GM12874 (cell line): ENCODE measurements at regions not wholly inside any gene's neighbourhood (a gene's known extent, or its start where the extent isn't known, plus 50 kb on each side); places are given as distances from the start of the nearest gene placed in this dataset.

Source experiments
- CTCF ChIP-seq: IDR thresholded peaks from 2 replicates; pipeline ENCODE4 v1.5.1; 2011; ENCODE audit warnings: low read depth, mild to moderate bottlenecking, control low read depth, low read length, moderate library complexity; ENCODE audit not compliant: insufficient read depth

GRCh38 chr1:43038232-43038935 lies 79.7 kb upstream of the SLC2A1 start:
- no peak for TF ChIP-seq CTCF

GRCh38 chr1:43037466-43037865 lies 78.8 kb upstream of the SLC2A1 start:
- no peak for TF ChIP-seq CTCF

GRCh38 chr1:43036932-43037331 lies 78.3 kb upstream of the SLC2A1 start:
- TF ChIP-seq CTCF, result no peak

- TF ChIP-seq CTCF, result no peak
These were observed 77.4 kb upstream of the SLC2A1 start for GRCh38 chr1:43035821-43036741.

GRCh38 chr1:43034778-43035177 lies 76.1 kb upstream of the SLC2A1 start:
- TF ChIP-seq CTCF, result no peak

- TF ChIP-seq CTCF, result no peak
These were observed 75.6 kb upstream of the SLC2A1 start for GRCh38 chr1:43034195-43034658.

- TF ChIP-seq CTCF, result no peak
These were observed 72.9 kb upstream of the SLC2A1 start for GRCh38 chr1:43031316-43032203.
